HUES48 (cell line): ENCODE measurements at regions not wholly inside any gene's neighbourhood (a gene's known extent, or its start where the extent isn't known, plus 50 kb on each side); places are given as distances from the start of the nearest gene placed in this dataset.

Experiments
- H3K27ac ChIP-seq: one replicate; pipeline ENCODE4 v1.7.0; 2013; ENCODE audit warnings: low read depth, low read length, inconsistent platforms
- H3K27me3 ChIP-seq: 2 replicates; pipeline ENCODE4 v1.6.1; 2013; ENCODE audit warnings: mild to moderate bottlenecking, low read length; ENCODE audit not compliant: control insufficient read depth, insufficient read depth
- H3K36me3 ChIP-seq: 2 replicates; pipeline ENCODE4 v1.6.1; 2013; ENCODE audit warnings: low read length; ENCODE audit not compliant: control insufficient read depth, insufficient read depth
- H3K4me1 ChIP-seq: 2 replicates; pipeline ENCODE4 v1.6.1; 2013; ENCODE audit warnings: mild to moderate bottlenecking, low read length; ENCODE audit not compliant: control insufficient read depth, insufficient read depth
- H3K4me3 ChIP-seq: 2 replicates; pipeline ENCODE4 v1.5.1; 2013; ENCODE audit warnings: mild to moderate bottlenecking, low read depth, low read length
- H3K9ac ChIP-seq: 2 replicates; pipeline ENCODE4 v1.6.1; 2013; ENCODE audit warnings: mild to moderate bottlenecking, low read depth, low read length, moderate library complexity
- H3K9me3 ChIP-seq: 2 replicates; pipeline ENCODE4 v1.6.1; 2013; ENCODE audit warnings: low read length; ENCODE audit not compliant: control insufficient read depth, insufficient read depth

GRCh38 chr16:62715701-62716100 is 679.5 kb upstream of the CDH8 start:
- no peaks in the 10 kb centered on the region; the same call in 1 of the 2 replicates for H3K4me1 ChIP-seq
- H3K9ac ChIP-seq, result no peak overlapping the region
- H3K36me3 ChIP-seq, result no peaks in the 10 kb centered on the region
- no peaks in the 10 kb centered on the region for H3K9me3 ChIP-seq
- H3K4me3 ChIP-seq, result no peak overlapping the region
- no peak overlapping the region for H3K27ac ChIP-seq
- H3K27me3 ChIP-seq, result no peaks in the 10 kb centered on the region

DNA sequence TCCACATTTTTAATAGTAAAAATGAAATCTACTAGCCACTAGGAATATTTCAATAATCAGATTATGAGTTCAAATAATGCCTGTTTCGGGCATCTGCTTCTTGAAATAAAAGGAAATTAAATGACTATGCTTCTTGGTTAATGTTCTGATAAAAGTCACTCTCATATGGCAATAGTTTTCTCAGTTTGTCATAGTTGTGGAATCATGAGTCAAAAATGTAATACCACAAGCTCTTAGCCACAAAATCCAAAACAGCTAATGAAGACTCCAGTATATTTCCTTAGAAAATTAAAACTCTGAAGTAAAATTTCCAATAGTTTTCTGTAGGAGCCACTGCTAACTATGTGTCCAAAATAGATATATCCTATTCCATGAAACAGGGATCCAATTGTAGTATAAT is 676.3 kb upstream of the CDH8 start:
- Histone ChIP-seq H3K9ac (no peak overlapping the region), H3K9me3 (no peaks in the 10 kb centered on the region), H3K4me1 (no peaks in the 10 kb centered on the region; the same call in 1 of the 2 replicates), H3K27ac (no peak overlapping the region), H3K27me3 (no peaks in the 10 kb centered on the region), H3K36me3 (no peaks in the 10 kb centered on the region), H3K4me3 (no peak overlapping the region)

GRCh38 chr16:62711797-62712196 is 675.6 kb upstream of the CDH8 start:
- H3K9ac ChIP-seq, result no peak overlapping the region
- no peak overlapping the region for H3K4me3 ChIP-seq

GRCh38 chr16:62709794-62710193 is 673.6 kb upstream of the CDH8 start:
- H3K4me3 ChIP-seq, result no peak overlapping the region
- H3K9me3 ChIP-seq, result no peaks in the 10 kb centered on the region
- H3K27ac ChIP-seq, result no peak overlapping the region
- H3K36me3 ChIP-seq, result no peaks in the 10 kb centered on the region
- no peak overlapping the region for H3K9ac ChIP-seq
- H3K27me3 ChIP-seq, result no peaks in the 10 kb centered on the region
- no peaks in the 10 kb centered on the region for H3K4me1 ChIP-seq

More at GRCh38 chr16:62711797-62712196, 675.6 kb upstream of the CDH8 start:
- Histone ChIP-seq H3K36me3 (no peaks in the 10 kb centered on the region), H3K27ac (no peak overlapping the region), H3K9me3 (no peaks in the 10 kb centered on the region), H3K27me3 (no peaks in the 10 kb centered on the region), H3K4me1 (no peaks in the 10 kb centered on the region; the same call in 1 of the 2 replicates)

- no peak overlapping the region for H3K27ac ChIP-seq
- H3K4me1 ChIP-seq, result 0 out of 2 replicates have a peak, but pooled peaks cover 3% of the 10 kb centered on the region
- no peak overlapping the region for H3K4me3 ChIP-seq
- H3K36me3 ChIP-seq, result no peaks in the 10 kb centered on the region
- no peaks in the 10 kb centered on the region for H3K9me3 ChIP-seq
- no peak overlapping the region for H3K9ac ChIP-seq
- H3K27me3 ChIP-seq, result no peaks in the 10 kb centered on the region
Measured at GRCh38 chr16:62701426-62701825, 665.2 kb upstream of the CDH8 start.

GRCh38 chr16:62700426-62701294 is 664.4 kb upstream of the CDH8 start:
- Histone ChIP-seq H3K9ac (no peak overlapping the region), H3K9me3 (no peaks in the 10 kb centered on the region), H3K36me3 (no peaks in the 10 kb centered on the region), H3K27ac (no peak overlapping the region), H3K4me3 (no peak overlapping the region), H3K4me1 (0 out of 2 replicates have a peak, but pooled peaks cover 3% of the 10 kb centered on the region), H3K27me3 (no peaks in the 10 kb centered on the region)

DNA sequence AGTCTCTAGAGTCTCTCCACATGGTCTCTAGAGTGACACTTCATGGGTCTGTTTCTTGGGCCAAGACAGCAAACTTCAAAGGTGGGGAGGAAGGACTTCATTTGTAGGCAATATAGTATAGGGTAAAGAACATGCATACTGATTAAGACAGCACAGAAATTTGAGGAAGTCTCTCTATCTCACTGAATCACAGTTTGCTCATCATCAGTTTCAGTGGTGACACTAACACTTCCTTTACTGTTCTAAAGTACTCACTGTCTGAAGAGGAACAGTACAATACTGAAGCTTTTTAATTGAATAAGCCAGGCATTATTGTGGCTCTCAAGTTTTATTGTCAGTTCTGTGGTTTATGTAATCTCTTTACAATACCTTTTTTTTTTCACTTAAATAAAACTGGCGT is 656.4 kb upstream of the CDH8 start:
- H3K27me3 ChIP-seq, result no peaks in the 10 kb centered on the region
- peaks cover 17% of the 10 kb centered on the region for H3K9me3 ChIP-seq
- no peaks in the 10 kb centered on the region for H3K36me3 ChIP-seq
- H3K4me1 ChIP-seq, result no peaks in the 10 kb centered on the region
- H3K9ac ChIP-seq, result no peak overlapping the region
- H3K4me3 ChIP-seq, result no peak overlapping the region
- H3K27ac ChIP-seq, result no peak overlapping the region

DNA sequence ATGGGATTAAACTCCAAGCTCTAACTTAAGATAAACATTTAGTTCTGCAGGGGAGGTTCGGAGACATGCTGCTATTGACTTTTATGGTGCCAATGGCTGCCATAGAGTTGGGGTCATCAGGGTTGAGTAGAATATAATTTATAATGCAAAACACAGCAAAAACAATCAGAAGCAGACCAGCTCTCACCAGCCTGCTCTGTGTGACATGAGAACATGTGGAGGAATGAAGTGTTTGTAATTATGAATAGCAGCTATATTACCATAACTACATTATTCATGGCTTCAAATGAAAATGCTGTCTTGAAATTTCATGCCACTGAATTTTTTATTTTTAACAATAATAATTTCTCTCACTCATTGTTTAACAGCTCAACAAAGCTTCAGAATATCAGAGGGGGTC is 645.6 kb upstream of the CDH8 start:
- Histone ChIP-seq H3K4me1 (no peaks in the 10 kb centered on the region), H3K27ac (no peak overlapping the region), H3K9ac (no peak overlapping the region), H3K4me3 (no peak overlapping the region), H3K9me3 (peaks cover 53% of the 10 kb centered on the region), H3K27me3 (no peaks in the 10 kb centered on the region), H3K36me3 (no peaks in the 10 kb centered on the region)

- Histone ChIP-seq H3K4me1 (no peaks in the 10 kb centered on the region), H3K27me3 (no peaks in the 10 kb centered on the region), H3K4me3 (no peak overlapping the region), H3K9ac (no peak overlapping the region), H3K27ac (no peak overlapping the region), H3K36me3 (no peaks in the 10 kb centered on the region), H3K9me3 (peaks cover 39% of the 10 kb centered on the region)
Measured at GRCh38 chr16:62678796-62679195, 642.6 kb upstream of the CDH8 start.

DNA sequence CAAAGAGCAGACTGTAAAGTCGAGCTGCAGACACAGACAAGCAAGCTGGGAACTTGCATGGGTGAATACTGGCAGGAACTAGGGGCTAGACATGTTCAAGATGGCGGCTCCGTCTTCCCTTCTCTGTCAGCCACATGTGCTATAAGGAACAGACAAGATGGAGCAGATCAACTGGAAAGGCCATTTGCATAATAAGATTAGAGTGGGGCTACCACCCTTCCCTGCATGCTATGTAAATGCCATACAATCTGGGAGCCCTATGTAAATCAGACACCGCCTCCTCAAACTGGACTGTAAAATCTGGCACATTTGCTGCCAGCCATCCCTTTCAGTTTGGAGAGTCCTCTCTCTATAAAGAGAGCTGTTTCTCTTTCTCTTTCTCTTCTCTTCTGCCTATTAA is 640.1 kb upstream of the CDH8 start:
- Histone ChIP-seq H3K27me3 (no peaks in the 10 kb centered on the region), H3K9ac (no peak overlapping the region), H3K36me3 (no peaks in the 10 kb centered on the region), H3K9me3 (peaks cover 30% of the 10 kb centered on the region), H3K4me3 (no peak overlapping the region), H3K27ac (no peak overlapping the region), H3K4me1 (no peaks in the 10 kb centered on the region)

DNA sequence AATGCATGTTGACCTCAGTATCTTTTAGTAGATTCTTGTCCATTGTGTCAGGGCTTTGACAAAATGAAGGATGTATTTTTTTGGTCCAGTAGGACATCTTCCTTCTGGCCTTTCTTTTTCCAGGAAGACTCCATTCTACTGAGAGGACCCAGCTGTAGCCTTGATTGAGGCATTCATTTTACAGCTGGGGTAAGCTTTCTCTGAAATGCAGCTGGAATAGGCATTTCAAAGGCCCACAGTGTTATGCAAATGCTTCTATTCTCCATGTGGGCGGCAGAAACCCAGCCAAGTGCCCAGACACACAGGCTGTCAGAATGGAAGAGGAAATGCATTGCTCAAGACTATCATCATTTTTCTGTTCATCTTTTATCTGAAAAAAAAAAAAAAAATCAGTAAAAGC is 629.0 kb upstream of the CDH8 start:
- Histone ChIP-seq H3K36me3 (no peaks in the 10 kb centered on the region), H3K27ac (peak overlapping the region; percentile 79), H3K4me3 (no peak overlapping the region), H3K9ac (no peak overlapping the region), H3K27me3 (no peaks in the 10 kb centered on the region), H3K4me1 (peaks cover 17% of the 10 kb centered on the region), H3K9me3 (peaks cover 7% of the 10 kb centered on the region; the same call in 1 of the 2 replicates)
